Uterus (tissue), 3 donors: ENCODE measurements at regions not wholly inside any gene's neighbourhood (a gene's known extent, or its start where the extent isn't known, plus 50 kb on each side); places are given as distances from the start of the nearest gene placed in this dataset.

Source experiments
- DNase-seq, 2 donors: peaks; one replicate each; pipeline ENCODE4 v3.0.0-alpha.2; 2019 to 2020
- H3K27ac ChIP-seq, 2 donors: fragments of 200-600 bp; sonication (generic); 1 replicate in 1 of 2; 2 replicates in 1 of 2; pipeline ENCODE4 v1.5.1; 2016 to 2018
- H3K27me3 ChIP-seq, 2 donors: fragments of 200-600 bp; sonication (generic); one replicate each; pipeline ENCODE4 v1.5.1; 2018 to 2019; ENCODE audit warnings: control low read depth in 1 of 2
- H3K36me3 ChIP-seq, 2 donors: fragments of 200-600 bp; sonication (generic); one replicate each; pipeline ENCODE4 v1.5.1; 2019; ENCODE audit warnings: control low read depth in 1 of 2
- H3K4me1 ChIP-seq, 2 donors: fragments of 200-600 bp; sonication (generic); one replicate each; pipeline ENCODE4 v1.5.1; 2018 to 2019; ENCODE audit warnings: control low read depth in 1 of 2
- H3K4me3 ChIP-seq, 2 donors: fragments of 200-600 bp; sonication (generic); 1 replicate in 1 of 2; 2 replicates in 1 of 2; pipeline ENCODE4 v1.5.1; 2018 to 2019; ENCODE audit warnings: mild to moderate bottlenecking in 1 of 2
- H3K9me3 ChIP-seq, 2 donors: fragments of 200-600 bp; sonication (generic); one replicate each; pipeline ENCODE4 v1.5.1; 2019; ENCODE audit warnings: control low read depth in 1 of 2
- CTCF ChIP-seq, 4 experiments: fragments of 200-600 bp in 2 of 4; fragments of 450-650 bp in 2 of 4; sonication (generic) in 2 of 4; IDR thresholded peaks; one replicate each; pipeline ENCODE4 v1.5.1; 2016 to 2019; ENCODE audit warnings: antibody characterized with exemption in 4 of 4, mild to moderate bottlenecking in 2 of 4, moderate library complexity in 1 of 4
- POLR2A ChIP-seq, 2 donors: fragments of 450-650 bp; IDR thresholded peaks; one replicate each; pipeline ENCODE4 v1.6.1; 2016; ENCODE audit warnings: antibody characterized with exemption in 2 of 2, mild to moderate bottlenecking in 1 of 2, moderate library complexity in 1 of 2
- intact Hi-C: fragments of 100-400 bp; cut with DNase I; formaldehyde crosslinking; loops from one replicate; pipeline ENCODE4 v1.15.1; 2023; ENCODE audit warnings: low total_unique reads
- donor health status: DM: yes; HTN: yes; CAD: no.

GRCh38 chr21:37993071-37993470 lies 76.8 kb upstream of the KCNJ6 start:
- H3K27me3 ChIP-seq: no peaks in the 10 kb centered on the region
- no peak overlapping the region for H3K4me3 ChIP-seq
- no peaks in the 10 kb centered on the region for H3K9me3 ChIP-seq
- TF ChIP-seq POLR2A (IDR thresholded peaks at IDR 0.05): no peak
- TF ChIP-seq CTCF (IDR thresholded peaks at IDR 0.05): no peak
- no peak for DNase-seq
- H3K36me3 ChIP-seq: no peaks in the 10 kb centered on the region
- intact Hi-C loops: no loop called here
- no peak overlapping the region for H3K27ac ChIP-seq
- no peaks in the 10 kb centered on the region for H3K4me1 ChIP-seq

GRCh38 chr21:37994211-37994610 lies 78.0 kb upstream of the KCNJ6 start:
- Histone ChIP-seq H3K27me3 (no peaks in the 10 kb centered on the region), H3K27ac (no peak overlapping the region), H3K4me1 (no peaks in the 10 kb centered on the region), H3K9me3 (no peaks in the 10 kb centered on the region), H3K4me3 (no peak overlapping the region), H3K36me3 (no peaks in the 10 kb centered on the region)
- no peak for DNase-seq
- TF ChIP-seq POLR2A (IDR thresholded peaks at IDR 0.05) (no peak), CTCF (IDR thresholded peaks at IDR 0.05) (no peak)
- intact Hi-C loops: no loop called here

GRCh38 chr21:38012672-38013071 lies 96.4 kb upstream of the KCNJ6 start:
- no peaks in the 10 kb centered on the region for H3K27me3 ChIP-seq
- intact Hi-C loops: no loop called here
- H3K27ac ChIP-seq: no peak overlapping the region
- TF ChIP-seq CTCF (IDR thresholded peaks at IDR 0.05): no peak
- no peak for TF ChIP-seq POLR2A (IDR thresholded peaks at IDR 0.05)
- H3K4me1 ChIP-seq: no peaks in the 10 kb centered on the region
- DNase-seq: no peak
- H3K4me3 ChIP-seq: no peak overlapping the region
- H3K36me3 ChIP-seq: no peaks in the 10 kb centered on the region
- no peaks in the 10 kb centered on the region for H3K9me3 ChIP-seq

- intact Hi-C loops: no loop called here
- H3K27me3 ChIP-seq: no peaks in the 10 kb centered on the region
- DNase-seq: no peak
- H3K4me1 ChIP-seq: no peaks in the 10 kb centered on the region
- H3K27ac ChIP-seq: no peak overlapping the region
- no peaks in the 10 kb centered on the region for H3K36me3 ChIP-seq
- no peak overlapping the region for H3K4me3 ChIP-seq
- TF ChIP-seq CTCF (IDR thresholded peaks at IDR 0.05) (no peak), POLR2A (IDR thresholded peaks at IDR 0.05) (no peak)
- H3K9me3 ChIP-seq: no peaks in the 10 kb centered on the region
These were observed 97.5 kb upstream of the KCNJ6 start for GRCh38 chr21:38013741-38014140.

- no peaks in the 10 kb centered on the region for H3K27me3 ChIP-seq
- H3K27ac ChIP-seq: no peak overlapping the region
- H3K9me3 ChIP-seq: no peaks in the 10 kb centered on the region
- no peaks in the 10 kb centered on the region for H3K4me1 ChIP-seq
- H3K36me3 ChIP-seq: no peaks in the 10 kb centered on the region
- no peak overlapping the region for H3K4me3 ChIP-seq
- no peak for TF ChIP-seq POLR2A (IDR thresholded peaks at IDR 0.05)
- TF ChIP-seq CTCF (IDR thresholded peaks at IDR 0.05): no peak
- DNase-seq: no peak
- intact Hi-C loops: no loop called here
These were observed 98.0 kb upstream of the KCNJ6 start for GRCh38 chr21:38014298-38014697.
